ENCODE measurements at regions not wholly inside any gene's neighbourhood (a gene's known extent, or its start where the extent isn't known, plus 50 kb on each side); places are given as distances from the start of the nearest gene placed in this dataset.

DNA sequence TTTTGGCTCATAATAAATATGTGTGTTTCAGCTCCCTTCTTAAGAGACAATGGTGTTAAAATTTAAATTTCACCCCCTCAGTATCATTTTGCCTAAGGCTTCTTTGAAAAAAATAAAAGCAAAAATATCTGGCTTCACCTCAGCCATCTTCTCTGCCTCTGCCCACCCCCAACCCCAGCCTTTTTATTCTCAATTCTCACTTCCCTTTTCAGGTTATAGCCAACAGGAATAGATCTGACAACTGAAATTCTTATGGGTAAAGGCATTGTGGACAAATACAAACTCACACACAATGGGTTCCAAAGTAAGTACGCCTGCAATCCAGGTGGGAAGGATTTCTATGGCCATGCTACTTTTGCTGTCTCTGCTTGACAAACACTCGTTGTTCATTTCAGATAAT lies 399.0 kb upstream of the ARRDC4 start:
- no peak overlapping the region for H3K9ac ChIP-seq (ENCODE audit: insufficient read depth, low read length)
- TF ChIP-seq EZH2 (IDR thresholded peaks at IDR 0.05; ENCODE audit: low read length, missing control alignments), result no peak
- no peak for TF ChIP-seq CTCF (conservative IDR thresholded peaks at IDR 0.05 in 1 of 2, IDR thresholded peaks at IDR 0.05 in 1 of 2; ENCODE audit: low read depth in 1 of 2, low read length in 2 of 2)
- no peak for DNase-seq (ENCODE audit: low read depth in 2 of 2)
- no peaks in the 10 kb centered on the region for H3K36me3 ChIP-seq (ENCODE audit: control insufficient read depth, insufficient read depth, low read length)
- H3K79me2 ChIP-seq (ENCODE audit: control insufficient read depth, insufficient read depth, low read length), result no peaks in the 10 kb centered on the region
- H2AFZ ChIP-seq (ENCODE audit: low read length), result no peak overlapping the region
- H3K27ac ChIP-seq (ENCODE audit: insufficient read depth, low read length), result no peak overlapping the region
- H3K9me3 ChIP-seq (ENCODE audit: control insufficient read depth, insufficient read depth, low read depth, low read length), result no peaks in the 10 kb centered on the region
- no peak overlapping the region for H3K4me2 ChIP-seq (ENCODE audit: extremely low read depth, insufficient read depth, low read length)
- no peaks in the 10 kb centered on the region for H3K4me1 ChIP-seq (ENCODE audit: control insufficient read depth, extremely low read depth, insufficient read depth, low read length)
- H3K4me3 ChIP-seq (replicated peaks in 1 of 4; ENCODE audit: control extremely low read depth in 1 of 4, insufficient read depth in 1 of 4, low read depth in 3 of 4, low read length in 4 of 4), result no peak overlapping the region
- H3K27me3 ChIP-seq (ENCODE audit: control insufficient read depth, insufficient read depth, low read length), result no peaks in the 10 kb centered on the region
- no peaks in the 10 kb centered on the region for H4K20me1 ChIP-seq (ENCODE audit: control insufficient read depth, extremely low read depth, insufficient read depth, low read length)

DNA sequence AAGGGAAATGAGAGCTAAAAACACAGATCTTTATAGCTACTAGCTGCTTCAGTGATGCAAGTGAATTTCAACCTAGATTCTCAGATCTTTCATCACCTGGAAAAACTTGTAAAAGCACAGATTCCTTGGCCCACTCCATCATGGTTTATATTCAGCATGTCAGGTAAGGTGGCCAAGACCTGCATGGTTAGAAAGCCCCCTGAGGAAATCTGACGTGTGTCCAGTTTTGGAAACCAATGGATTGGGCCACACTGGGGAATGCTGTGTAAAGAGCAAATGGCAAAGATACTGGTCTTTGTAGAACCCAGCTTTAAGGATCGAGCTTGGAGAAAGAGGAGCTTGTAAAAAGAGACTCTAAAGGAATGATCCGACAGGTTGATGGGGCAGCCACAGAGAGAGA lies 397.0 kb upstream of the ARRDC4 start:
- Histone ChIP-seq H2AFZ (ENCODE audit: low read length) (no peak overlapping the region), H3K4me3 (replicated peaks in 1 of 4; ENCODE audit: control extremely low read depth in 1 of 4, insufficient read depth in 1 of 4, low read depth in 3 of 4, low read length in 4 of 4) (no peak overlapping the region), H3K4me2 (ENCODE audit: extremely low read depth, insufficient read depth, low read length) (no peak overlapping the region), H3K27ac (ENCODE audit: insufficient read depth, low read length) (no peak overlapping the region), H3K9me3 (ENCODE audit: control insufficient read depth, insufficient read depth, low read depth, low read length) (no peaks in the 10 kb centered on the region), H3K27me3 (ENCODE audit: control insufficient read depth, insufficient read depth, low read length) (no peaks in the 10 kb centered on the region), H3K79me2 (ENCODE audit: control insufficient read depth, insufficient read depth, low read length) (no peaks in the 10 kb centered on the region), H3K9ac (ENCODE audit: insufficient read depth, low read length) (no peak overlapping the region), H4K20me1 (ENCODE audit: control insufficient read depth, extremely low read depth, insufficient read depth, low read length) (no peaks in the 10 kb centered on the region), H3K36me3 (ENCODE audit: control insufficient read depth, insufficient read depth, low read length) (no peaks in the 10 kb centered on the region), H3K4me1 (ENCODE audit: control insufficient read depth, extremely low read depth, insufficient read depth, low read length) (no peaks in the 10 kb centered on the region)
- no peak for DNase-seq (ENCODE audit: low read depth in 2 of 2)
- TF ChIP-seq CTCF (conservative IDR thresholded peaks at IDR 0.05 in 1 of 2, IDR thresholded peaks at IDR 0.05 in 1 of 2; ENCODE audit: low read depth in 1 of 2, low read length in 2 of 2), result no peak
- no peak for TF ChIP-seq EZH2 (IDR thresholded peaks at IDR 0.05; ENCODE audit: low read length, missing control alignments)

DNA sequence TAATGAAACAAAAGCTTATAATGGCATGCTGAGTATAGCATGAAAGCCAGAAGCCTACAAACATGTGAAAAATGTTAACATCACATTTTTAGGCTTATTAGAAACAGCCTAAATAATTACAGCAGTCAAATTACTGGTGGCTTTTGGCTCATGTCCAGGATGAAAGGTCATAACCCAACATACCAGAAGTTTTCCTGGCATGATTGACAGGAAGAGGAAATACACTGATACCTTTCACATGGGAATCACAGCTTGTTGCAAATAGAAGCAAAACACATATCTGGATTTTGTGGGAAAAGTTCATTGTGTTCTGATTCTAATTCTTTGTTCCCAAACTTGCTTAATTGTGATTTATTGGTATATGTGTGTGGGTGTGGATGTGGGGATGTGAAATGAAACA lies 393.5 kb upstream of the ARRDC4 start:
- no peak for DNase-seq (ENCODE audit: low read depth in 2 of 2)
- Histone ChIP-seq H3K9me3 (ENCODE audit: control insufficient read depth, insufficient read depth, low read depth, low read length) (no peaks in the 10 kb centered on the region), H3K4me3 (replicated peaks in 1 of 4; ENCODE audit: control extremely low read depth in 1 of 4, insufficient read depth in 1 of 4, low read depth in 3 of 4, low read length in 4 of 4) (no peak overlapping the region), H2AFZ (ENCODE audit: low read length) (no peak overlapping the region), H3K27me3 (ENCODE audit: control insufficient read depth, insufficient read depth, low read length) (no peaks in the 10 kb centered on the region), H3K4me1 (ENCODE audit: control insufficient read depth, extremely low read depth, insufficient read depth, low read length) (no peaks in the 10 kb centered on the region), H3K79me2 (ENCODE audit: control insufficient read depth, insufficient read depth, low read length) (no peaks in the 10 kb centered on the region), H4K20me1 (ENCODE audit: control insufficient read depth, extremely low read depth, insufficient read depth, low read length) (no peaks in the 10 kb centered on the region), H3K36me3 (ENCODE audit: control insufficient read depth, insufficient read depth, low read length) (no peaks in the 10 kb centered on the region), H3K4me2 (ENCODE audit: extremely low read depth, insufficient read depth, low read length) (no peak overlapping the region), H3K27ac (ENCODE audit: insufficient read depth, low read length) (no peak overlapping the region), H3K9ac (ENCODE audit: insufficient read depth, low read length) (no peak overlapping the region)
- TF ChIP-seq EZH2 (IDR thresholded peaks at IDR 0.05; ENCODE audit: low read length, missing control alignments), result no peak
- no peak for TF ChIP-seq CTCF (conservative IDR thresholded peaks at IDR 0.05 in 1 of 2, IDR thresholded peaks at IDR 0.05 in 1 of 2; ENCODE audit: low read depth in 1 of 2, low read length in 2 of 2)

All from fibroblast of lung (primary cell).